A673 (cell line): ENCODE measurements at regions not wholly inside any gene's neighbourhood (a gene's known extent, or its start where the extent isn't known, plus 50 kb on each side); places are given as distances from the start of the nearest gene placed in this dataset.

Experiments
- EZH2 ChIP-seq: fragments of 200-600 bp; sonication (generic); IDR thresholded peaks from 2 replicates; pipeline ENCODE4 v1.6.1; 2017; ENCODE audit warnings: borderline replicate concordance, low read depth, mild to moderate bottlenecking, mixed read lengths, antibody characterized with exemption, low read length; ENCODE audit not compliant: poor library complexity, severe bottlenecking
- TF ChIP-seq, protein P1 (sequence below): fragments of 300-800, 200-600 bp; sonication (generic); conservative IDR thresholded peaks from 2 replicates; pipeline ENCODE4 v1.5.1; 2017; ENCODE audit warnings: low read depth, mild to moderate bottlenecking, antibody characterized with exemption, low read length, moderate library complexity, mixed read lengths

DNA sequence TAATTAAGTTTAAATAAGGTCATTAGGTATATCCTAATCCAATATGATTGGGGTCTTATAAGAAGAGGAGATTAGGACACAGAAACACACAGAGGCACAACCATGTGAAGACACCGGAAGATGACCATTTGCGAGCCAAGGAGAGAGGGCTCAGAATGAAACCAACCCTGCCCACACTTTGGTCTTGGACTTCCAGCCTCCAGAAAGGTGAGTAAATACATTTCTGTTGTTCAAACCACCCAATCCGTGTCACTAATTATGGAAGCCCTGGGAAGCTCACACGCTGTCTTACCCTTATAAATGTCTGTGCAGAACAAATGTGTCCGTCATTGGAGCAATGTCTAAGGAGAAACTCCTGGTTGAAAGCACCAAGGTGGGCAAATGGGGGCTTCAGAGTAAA, 95.0 kb downstream of the IYD start:
- TF ChIP-seq, protein P1, sequence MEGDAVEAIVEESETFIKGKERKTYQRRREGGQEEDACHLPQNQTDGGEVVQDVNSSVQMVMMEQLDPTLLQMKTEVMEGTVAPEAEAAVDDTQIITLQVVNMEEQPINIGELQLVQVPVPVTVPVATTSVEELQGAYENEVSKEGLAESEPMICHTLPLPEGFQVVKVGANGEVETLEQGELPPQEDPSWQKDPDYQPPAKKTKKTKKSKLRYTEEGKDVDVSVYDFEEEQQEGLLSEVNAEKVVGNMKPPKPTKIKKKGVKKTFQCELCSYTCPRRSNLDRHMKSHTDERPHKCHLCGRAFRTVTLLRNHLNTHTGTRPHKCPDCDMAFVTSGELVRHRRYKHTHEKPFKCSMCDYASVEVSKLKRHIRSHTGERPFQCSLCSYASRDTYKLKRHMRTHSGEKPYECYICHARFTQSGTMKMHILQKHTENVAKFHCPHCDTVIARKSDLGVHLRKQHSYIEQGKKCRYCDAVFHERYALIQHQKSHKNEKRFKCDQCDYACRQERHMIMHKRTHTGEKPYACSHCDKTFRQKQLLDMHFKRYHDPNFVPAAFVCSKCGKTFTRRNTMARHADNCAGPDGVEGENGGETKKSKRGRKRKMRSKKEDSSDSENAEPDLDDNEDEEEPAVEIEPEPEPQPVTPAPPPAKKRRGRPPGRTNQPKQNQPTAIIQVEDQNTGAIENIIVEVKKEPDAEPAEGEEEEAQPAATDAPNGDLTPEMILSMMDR: no peak
- TF ChIP-seq EZH2: no peak
